ENCODE measurements at regions not wholly inside any gene's neighbourhood (a gene's known extent, or its start where the extent isn't known, plus 50 kb on each side); places are given as distances from the start of the nearest gene placed in this dataset.

- Histone ChIP-seq H3K4me1 (no peaks in the 10 kb centered on the region), H3K36me3 (no peaks in the 10 kb centered on the region), H3K27ac (no peak overlapping the region), H3K4me3 (no peak overlapping the region), H3K9me3 (no peaks in the 10 kb centered on the region), H3K27me3 (no peaks in the 10 kb centered on the region)
- intact Hi-C loops (cut with DNase I; ENCODE audit: low total_unique reads), result no loop called here
- TF ChIP-seq POLR2A (IDR thresholded peaks at IDR 0.05), result no peak
- no peak for TF ChIP-seq CTCF (IDR thresholded peaks at IDR 0.05 in 4 of 5, conservative IDR thresholded peaks at IDR 0.05 in 1 of 5)
- DNase-seq (no peak), ATAC-seq (no peak)
- in situ Hi-C loops (cut with MboI; ENCODE audit: low sequenced_read_pairs in 4 of 4), result no loop called here
These were observed 1290.5 kb upstream of the B3GALT2 start for GRCh38 chr1:194476872-194477271.

GRCh38 chr1:194476351-194476750, 1289.9 kb upstream of the B3GALT2 start:
- intact Hi-C loops (cut with DNase I; ENCODE audit: low total_unique reads) (no loop called here), in situ Hi-C loops (cut with MboI; ENCODE audit: low sequenced_read_pairs in 4 of 4) (no loop called here)
- ATAC-seq (no peak), DNase-seq (no peak)
- Histone ChIP-seq H3K27ac (no peak overlapping the region), H3K27me3 (no peaks in the 10 kb centered on the region), H3K36me3 (no peaks in the 10 kb centered on the region), H3K9me3 (no peaks in the 10 kb centered on the region), H3K4me3 (no peak overlapping the region), H3K4me1 (no peaks in the 10 kb centered on the region)
- TF ChIP-seq CTCF (IDR thresholded peaks at IDR 0.05 in 4 of 5, conservative IDR thresholded peaks at IDR 0.05 in 1 of 5), result no peak
- no peak for TF ChIP-seq POLR2A (IDR thresholded peaks at IDR 0.05)

- no peak overlapping the region for H3K27ac ChIP-seq
- H3K4me3 ChIP-seq, result no peak overlapping the region
- H3K4me1 ChIP-seq, result no peaks in the 10 kb centered on the region
- no peak for TF ChIP-seq CTCF (IDR thresholded peaks at IDR 0.05 in 4 of 5, conservative IDR thresholded peaks at IDR 0.05 in 1 of 5)
- TF ChIP-seq POLR2A (IDR thresholded peaks at IDR 0.05), result no peak
- no peaks in the 10 kb centered on the region for H3K27me3 ChIP-seq
- intact Hi-C loops (cut with DNase I; ENCODE audit: low total_unique reads) (no loop called here), in situ Hi-C loops (cut with MboI; ENCODE audit: low sequenced_read_pairs in 4 of 4) (no loop called here)
- no peak for ATAC-seq
- no peaks in the 10 kb centered on the region for H3K9me3 ChIP-seq
- DNase-seq, result no peak
- H3K36me3 ChIP-seq, result no peaks in the 10 kb centered on the region
These were observed 1288.3 kb upstream of the B3GALT2 start for GRCh38 chr1:194474701-194475100.

GRCh38 chr1:194473766-194474165, 1287.4 kb upstream of the B3GALT2 start:
- Histone ChIP-seq H3K4me3 (no peak overlapping the region), H3K9me3 (no peaks in the 10 kb centered on the region), H3K4me1 (no peaks in the 10 kb centered on the region), H3K27ac (no peak overlapping the region), H3K27me3 (no peaks in the 10 kb centered on the region), H3K36me3 (no peaks in the 10 kb centered on the region)
- no peak for ATAC-seq
- no peak for DNase-seq
- in situ Hi-C loops (cut with MboI; ENCODE audit: low sequenced_read_pairs in 4 of 4) (no loop called here), intact Hi-C loops (cut with DNase I; ENCODE audit: low total_unique reads) (no loop called here)
- no peak for TF ChIP-seq POLR2A (IDR thresholded peaks at IDR 0.05)
- no peak for TF ChIP-seq CTCF (IDR thresholded peaks at IDR 0.05 in 4 of 5, conservative IDR thresholded peaks at IDR 0.05 in 1 of 5)

GRCh38 chr1:194469282-194469681, 1282.9 kb upstream of the B3GALT2 start:
- ATAC-seq (no peak), DNase-seq (no peak)
- Histone ChIP-seq H3K4me1 (no peaks in the 10 kb centered on the region), H3K9me3 (no peaks in the 10 kb centered on the region), H3K27ac (no peak overlapping the region), H3K4me3 (no peak overlapping the region), H3K36me3 (no peaks in the 10 kb centered on the region), H3K27me3 (no peaks in the 10 kb centered on the region)
- in situ Hi-C loops (cut with MboI; ENCODE audit: low sequenced_read_pairs in 4 of 4), result no loop called here
- intact Hi-C loops (cut with DNase I; ENCODE audit: low total_unique reads), result no loop called here
- TF ChIP-seq POLR2A (IDR thresholded peaks at IDR 0.05) (no peak), CTCF (IDR thresholded peaks at IDR 0.05 in 4 of 5, conservative IDR thresholded peaks at IDR 0.05 in 1 of 5) (no peak)
